ENCODE measurements at regions not wholly inside any gene's neighbourhood (a gene's known extent, or its start where the extent isn't known, plus 50 kb on each side); places are given as distances from the start of the nearest gene placed in this dataset.

GRCh38 chr1:115436596-115436995, 98.5 kb upstream of the NGF start:
- H3K27ac ChIP-seq (ENCODE audit: low read depth in 2 of 2, low read length in 1 of 2), result no peak overlapping the region
- H3K4me3 ChIP-seq (ENCODE audit: low read depth in 1 of 2, low read length in 2 of 2), result no peak overlapping the region
- H3K4me1 ChIP-seq (ENCODE audit: control insufficient read depth in 2 of 2, insufficient read depth in 2 of 2, low read length in 1 of 2), result peaks cover 0 to 2% of the 10 kb centered on the region in 2 donors
- H3K27me3 ChIP-seq (ENCODE audit: control insufficient read depth in 1 of 2, insufficient read depth in 2 of 2, low read length in 2 of 2), result no peaks in the 10 kb centered on the region
- no peaks in the 10 kb centered on the region for H3K9me3 ChIP-seq (ENCODE audit: control insufficient read depth in 2 of 2, insufficient read depth in 1 of 2, low read depth in 1 of 2, low read length in 1 of 2)
- no peaks in the 10 kb centered on the region for H3K36me3 ChIP-seq (ENCODE audit: control insufficient read depth in 2 of 2, insufficient read depth in 2 of 2, low read length in 1 of 2)

- Histone ChIP-seq H3K27ac (ENCODE audit: low read depth in 2 of 2, low read length in 1 of 2) (no peak overlapping the region), H3K36me3 (ENCODE audit: control insufficient read depth in 2 of 2, insufficient read depth in 2 of 2, low read length in 1 of 2) (no peaks in the 10 kb centered on the region)
- 73 to 80% methylated on average over 6 of the region's 6 CpGs for WGBS, 2 donors
Measured at GRCh38 chr1:115433483-115433882, 95.4 kb upstream of the NGF start.

GRCh38 chr1:115432061-115432460, 94.0 kb upstream of the NGF start:
- Histone ChIP-seq H3K4me1 (ENCODE audit: control insufficient read depth in 2 of 2, insufficient read depth in 2 of 2, low read length in 1 of 2) (peaks cover 0 to 2% of the 10 kb centered on the region in 2 donors), H3K27me3 (ENCODE audit: control insufficient read depth in 1 of 2, insufficient read depth in 2 of 2, low read length in 2 of 2) (no peaks in the 10 kb centered on the region), H3K9me3 (ENCODE audit: control insufficient read depth in 2 of 2, insufficient read depth in 1 of 2, low read depth in 1 of 2, low read length in 1 of 2) (no peaks in the 10 kb centered on the region), H3K36me3 (ENCODE audit: control insufficient read depth in 2 of 2, insufficient read depth in 2 of 2, low read length in 1 of 2) (no peaks in the 10 kb centered on the region), H3K27ac (ENCODE audit: low read depth in 2 of 2, low read length in 1 of 2) (no peak overlapping the region), H3K4me3 (ENCODE audit: low read depth in 1 of 2, low read length in 2 of 2) (no peak overlapping the region)
- 55 to 57% methylated on average over 6 of the region's 6 CpGs for WGBS, 2 donors

More at GRCh38 chr1:115433483-115433882, 95.4 kb upstream of the NGF start:
- Histone ChIP-seq H3K27me3 (ENCODE audit: control insufficient read depth in 1 of 2, insufficient read depth in 2 of 2, low read length in 2 of 2) (no peaks in the 10 kb centered on the region), H3K9me3 (ENCODE audit: control insufficient read depth in 2 of 2, insufficient read depth in 1 of 2, low read depth in 1 of 2, low read length in 1 of 2) (no peaks in the 10 kb centered on the region), H3K4me3 (ENCODE audit: low read depth in 1 of 2, low read length in 2 of 2) (no peak overlapping the region), H3K4me1 (ENCODE audit: control insufficient read depth in 2 of 2, insufficient read depth in 2 of 2, low read length in 1 of 2) (peaks cover 0 to 2% of the 10 kb centered on the region in 2 donors)

- H3K27ac ChIP-seq (ENCODE audit: low read depth in 2 of 2, low read length in 1 of 2), result no peak overlapping the region
- peaks cover 0 to 2% of the 10 kb centered on the region in 2 donors for H3K4me1 ChIP-seq (ENCODE audit: control insufficient read depth in 2 of 2, insufficient read depth in 2 of 2, low read length in 1 of 2)
- no peaks in the 10 kb centered on the region for H3K36me3 ChIP-seq (ENCODE audit: control insufficient read depth in 2 of 2, insufficient read depth in 2 of 2, low read length in 1 of 2)
- no peak overlapping the region for H3K4me3 ChIP-seq (ENCODE audit: low read depth in 1 of 2, low read length in 2 of 2)
- H3K9me3 ChIP-seq (ENCODE audit: control insufficient read depth in 2 of 2, insufficient read depth in 1 of 2, low read depth in 1 of 2, low read length in 1 of 2), result no peaks in the 10 kb centered on the region
- WGBS, 2 donors, result 54 to 60% methylated on average over 7 of the region's 7 CpGs
- H3K27me3 ChIP-seq (ENCODE audit: control insufficient read depth in 1 of 2, insufficient read depth in 2 of 2, low read length in 2 of 2), result no peaks in the 10 kb centered on the region
Measured at GRCh38 chr1:115430441-115431158, 92.6 kb upstream of the NGF start.

GRCh38 chr1:115429884-115430283, 91.8 kb upstream of the NGF start:
- Histone ChIP-seq H3K27ac (ENCODE audit: low read depth in 2 of 2, low read length in 1 of 2) (no peak overlapping the region), H3K4me1 (ENCODE audit: control insufficient read depth in 2 of 2, insufficient read depth in 2 of 2, low read length in 1 of 2) (peaks cover 0 to 2% of the 10 kb centered on the region in 2 donors), H3K9me3 (ENCODE audit: control insufficient read depth in 2 of 2, insufficient read depth in 1 of 2, low read depth in 1 of 2, low read length in 1 of 2) (no peaks in the 10 kb centered on the region), H3K36me3 (ENCODE audit: control insufficient read depth in 2 of 2, insufficient read depth in 2 of 2, low read length in 1 of 2) (no peaks in the 10 kb centered on the region), H3K27me3 (ENCODE audit: control insufficient read depth in 1 of 2, insufficient read depth in 2 of 2, low read length in 2 of 2) (no peaks in the 10 kb centered on the region), H3K4me3 (ENCODE audit: low read depth in 1 of 2, low read length in 2 of 2) (no peak overlapping the region)
- 84 to 86% methylated on average over 2 of the region's 2 CpGs for WGBS, 2 donors

- peaks cover 0 to 2% of the 10 kb centered on the region in 2 donors for H3K4me1 ChIP-seq (ENCODE audit: control insufficient read depth in 2 of 2, insufficient read depth in 2 of 2, low read length in 1 of 2)
- H3K9me3 ChIP-seq (ENCODE audit: control insufficient read depth in 2 of 2, insufficient read depth in 1 of 2, low read depth in 1 of 2, low read length in 1 of 2), result no peaks in the 10 kb centered on the region
- WGBS, 2 donors, result 72 to 83% methylated on average over 2 of the region's 2 CpGs
- H3K27ac ChIP-seq (ENCODE audit: low read depth in 2 of 2, low read length in 1 of 2), result no peak overlapping the region
- no peak overlapping the region for H3K4me3 ChIP-seq (ENCODE audit: low read depth in 1 of 2, low read length in 2 of 2)
- H3K27me3 ChIP-seq (ENCODE audit: control insufficient read depth in 1 of 2, insufficient read depth in 2 of 2, low read length in 2 of 2), result no peaks in the 10 kb centered on the region
- H3K36me3 ChIP-seq (ENCODE audit: control insufficient read depth in 2 of 2, insufficient read depth in 2 of 2, low read length in 1 of 2), result no peaks in the 10 kb centered on the region
Measured at GRCh38 chr1:115429241-115429640, 91.2 kb upstream of the NGF start.

- Histone ChIP-seq H3K27me3 (ENCODE audit: control insufficient read depth in 1 of 2, insufficient read depth in 2 of 2, low read length in 2 of 2) (no peaks in the 10 kb centered on the region), H3K36me3 (ENCODE audit: control insufficient read depth in 2 of 2, insufficient read depth in 2 of 2, low read length in 1 of 2) (no peaks in the 10 kb centered on the region), H3K4me1 (ENCODE audit: control insufficient read depth in 2 of 2, insufficient read depth in 2 of 2, low read length in 1 of 2) (peaks cover 0 to 2% of the 10 kb centered on the region in 2 donors), H3K4me3 (ENCODE audit: low read depth in 1 of 2, low read length in 2 of 2) (no peak overlapping the region), H3K9me3 (ENCODE audit: control insufficient read depth in 2 of 2, insufficient read depth in 1 of 2, low read depth in 1 of 2, low read length in 1 of 2) (no peaks in the 10 kb centered on the region), H3K27ac (ENCODE audit: low read depth in 2 of 2, low read length in 1 of 2) (no peak overlapping the region)
- 92 to 94% methylated on average over 1 of the region's 1 CpG for WGBS, 2 donors
Measured at GRCh38 chr1:115428676-115429075, 90.6 kb upstream of the NGF start.

- peaks cover 0 to 2% of the 10 kb centered on the region in 2 donors for H3K4me1 ChIP-seq (ENCODE audit: control insufficient read depth in 2 of 2, insufficient read depth in 2 of 2, low read length in 1 of 2)
- no peaks in the 10 kb centered on the region for H3K36me3 ChIP-seq (ENCODE audit: control insufficient read depth in 2 of 2, insufficient read depth in 2 of 2, low read length in 1 of 2)
- no peaks in the 10 kb centered on the region for H3K27me3 ChIP-seq (ENCODE audit: control insufficient read depth in 1 of 2, insufficient read depth in 2 of 2, low read length in 2 of 2)
- H3K9me3 ChIP-seq (ENCODE audit: control insufficient read depth in 2 of 2, insufficient read depth in 1 of 2, low read depth in 1 of 2, low read length in 1 of 2), result no peaks in the 10 kb centered on the region
- no peak overlapping the region for H3K27ac ChIP-seq (ENCODE audit: low read depth in 2 of 2, low read length in 1 of 2)
- 84 to 88% methylated on average over 2 of the region's 2 CpGs for WGBS, 2 donors
- H3K4me3 ChIP-seq (ENCODE audit: low read depth in 1 of 2, low read length in 2 of 2), result no peak overlapping the region
Measured at GRCh38 chr1:115428256-115428655, 90.2 kb upstream of the NGF start.

- Histone ChIP-seq H3K27ac (ENCODE audit: low read depth in 2 of 2, low read length in 1 of 2) (no peak overlapping the region), H3K4me1 (ENCODE audit: control insufficient read depth in 2 of 2, insufficient read depth in 2 of 2, low read length in 1 of 2) (peaks cover 0 to under 1% of the 10 kb centered on the region in 2 donors), H3K4me3 (ENCODE audit: low read depth in 1 of 2, low read length in 2 of 2) (no peak overlapping the region), H3K9me3 (ENCODE audit: control insufficient read depth in 2 of 2, insufficient read depth in 1 of 2, low read depth in 1 of 2, low read length in 1 of 2) (no peaks in the 10 kb centered on the region), H3K27me3 (ENCODE audit: control insufficient read depth in 1 of 2, insufficient read depth in 2 of 2, low read length in 2 of 2) (no peaks in the 10 kb centered on the region), H3K36me3 (ENCODE audit: control insufficient read depth in 2 of 2, insufficient read depth in 2 of 2, low read length in 1 of 2) (no peaks in the 10 kb centered on the region)
- 84 to 93% methylated on average over 5 of the region's 5 CpGs for WGBS, 2 donors
Measured at GRCh38 chr1:115426956-115427355, 88.9 kb upstream of the NGF start.

- no peak overlapping the region for H3K27ac ChIP-seq (ENCODE audit: low read depth in 2 of 2, low read length in 1 of 2)
- no peak overlapping the region for H3K4me3 ChIP-seq (ENCODE audit: low read depth in 1 of 2, low read length in 2 of 2)
- no peaks in the 10 kb centered on the region for H3K9me3 ChIP-seq (ENCODE audit: control insufficient read depth in 2 of 2, insufficient read depth in 1 of 2, low read depth in 1 of 2, low read length in 1 of 2)
- no peaks in the 10 kb centered on the region for H3K36me3 ChIP-seq (ENCODE audit: control insufficient read depth in 2 of 2, insufficient read depth in 2 of 2, low read length in 1 of 2)
- no peaks in the 10 kb centered on the region for H3K27me3 ChIP-seq (ENCODE audit: control insufficient read depth in 1 of 2, insufficient read depth in 2 of 2, low read length in 2 of 2)
- 49 to 68% methylated on average over 6 of the region's 6 CpGs for WGBS, 2 donors
- no peaks in the 10 kb centered on the region for H3K4me1 ChIP-seq (ENCODE audit: control insufficient read depth in 2 of 2, insufficient read depth in 2 of 2, low read length in 1 of 2)
Measured at GRCh38 chr1:115426231-115426771, 88.3 kb upstream of the NGF start.

All from esophagus (tissue), 2 donors.